SU-DHL-6 (cell line): ENCODE measurements at regions not wholly inside any gene's neighbourhood (a gene's known extent, or its start where the extent isn't known, plus 50 kb on each side); places are given as distances from the start of the nearest gene placed in this dataset.

Source experiments
- H2AFZ ChIP-seq: fragments of 200-600 bp; sonication (generic); 2 replicates; pipeline ENCODE4 v1.6.1; 2014; ENCODE audit warnings: low read depth, mild to moderate bottlenecking, moderate library complexity, mixed read lengths, antibody characterized with exemption, low read length; ENCODE audit not compliant: severe bottlenecking
- H3F3A ChIP-seq: fragments of 200-600 bp; shearing (Covaris generic); 2 replicates; pipeline ENCODE4 v1.6.0; 2016; ENCODE audit warnings: antibody characterized with exemption, mild to moderate bottlenecking; ENCODE audit not compliant: insufficient read depth
- H3K27ac ChIP-seq: fragments of 200-600 bp; sonication (generic); 2 replicates; pipeline ENCODE4 v1.5.1; 2016; ENCODE audit warnings: low read depth, mild to moderate bottlenecking, low read length, moderate library complexity, mixed read lengths
- H3K27me3 ChIP-seq: fragments of 200-600 bp; sonication (generic), shearing (Covaris generic); 2 replicates; pipeline ENCODE4 v1.6.0; 2014; ENCODE audit warnings: mild to moderate bottlenecking, low read length
- H3K36me3 ChIP-seq: fragments of 200-600 bp; sonication (generic); 2 replicates; pipeline ENCODE4 v1.6.1; 2014; ENCODE audit warnings: mild to moderate bottlenecking, low read length, mixed read lengths
- H3K4me2 ChIP-seq: fragments of 300-600, 200-600 bp; shearing (Covaris generic), sonication (generic); 2 replicates; pipeline ENCODE4 v1.6.0; 2014; ENCODE audit warnings: low read length, low read depth, mild to moderate bottlenecking; ENCODE audit not compliant: poor library complexity, severe bottlenecking
- H3K4me3 ChIP-seq: fragments of 200-600 bp; sonication (generic); 2 replicates; pipeline ENCODE4 v1.5.1; 2014; ENCODE audit warnings: antibody characterized with exemption, low read length, mild to moderate bottlenecking, mixed read lengths; ENCODE audit not compliant: insufficient read depth, poor library complexity, severe bottlenecking
- H3K79me2 ChIP-seq: fragments of 200-600 bp; sonication (generic); 2 replicates; pipeline ENCODE4 v1.6.1; 2014; ENCODE audit warnings: mild to moderate bottlenecking, low read length, moderate library complexity; ENCODE audit not compliant: insufficient read depth
- H3K9ac ChIP-seq: fragments of 200-600 bp; sonication (generic); 2 replicates; pipeline ENCODE4 v1.7.0; 2014; ENCODE audit warnings: mild to moderate bottlenecking, low read length
- H3K9me2 ChIP-seq: fragments of 200-600 bp; sonication (generic); replicated peaks from 2 replicates; pipeline ENCODE4 v1.6.1; 2014; ENCODE audit warnings: low read length; ENCODE audit not compliant: insufficient read depth
- H3K9me3 ChIP-seq: fragments of 200-600 bp; sonication (generic); 2 replicates; pipeline ENCODE4 v1.6.1; 2014; ENCODE audit warnings: low read length, mixed read lengths; ENCODE audit not compliant: insufficient read depth
- H4K20me1 ChIP-seq: fragments of 200-600 bp; sonication (generic); 2 replicates; pipeline ENCODE4 v1.6.1; 2014; ENCODE audit warnings: low read depth, mild to moderate bottlenecking, antibody characterized with exemption, low read length, moderate library complexity, mixed read lengths
- CTCF ChIP-seq: fragments of 200-600 bp; sonication (generic); IDR thresholded peaks from one replicate; pipeline ENCODE4 v1.5.1; 2017; ENCODE audit warnings: antibody characterized with exemption, mild to moderate bottlenecking, low read length, moderate library complexity; ENCODE audit not compliant: insufficient read depth, poor library complexity, severe bottlenecking
- EZH2phosphoT487 ChIP-seq: fragments of 200-600 bp; sonication (generic), shearing (Covaris generic); conservative IDR thresholded peaks from 2 replicates; pipeline ENCODE4 v1.6.1; 2018; ENCODE audit warnings: mild to moderate bottlenecking, antibody characterized with exemption, low read length, moderate library complexity, mixed read lengths

GRCh38 chr11:42195289-42196013 is 736.0 kb upstream of the LRRC4C start:
- H3K4me2 ChIP-seq: no peak overlapping the region
- no peak overlapping the region for H3K27ac ChIP-seq
- no peaks in the 10 kb centered on the region for H3K9me2 ChIP-seq
- TF ChIP-seq EZH2phosphoT487 (no peak), CTCF (no peak)
- no peak overlapping the region for H2AFZ ChIP-seq
- H3K79me2 ChIP-seq: no peaks in the 10 kb centered on the region
- H3K9me3 ChIP-seq: no peaks in the 10 kb centered on the region
- H3K4me3 ChIP-seq: no peak overlapping the region
- no peaks in the 10 kb centered on the region for H4K20me1 ChIP-seq
- H3K27me3 ChIP-seq: no peaks in the 10 kb centered on the region
- no peaks in the 10 kb centered on the region for H3F3A ChIP-seq
- H3K9ac ChIP-seq: no peak overlapping the region
- no peaks in the 10 kb centered on the region for H3K36me3 ChIP-seq

- Histone ChIP-seq H3K4me3 (no peak overlapping the region), H3K9me3 (no peaks in the 10 kb centered on the region), H3K9ac (no peak overlapping the region), H3K36me3 (no peaks in the 10 kb centered on the region), H4K20me1 (no peaks in the 10 kb centered on the region), H3K4me2 (no peak overlapping the region), H3K27ac (no peak overlapping the region), H2AFZ (no peak overlapping the region), H3K9me2 (no peaks in the 10 kb centered on the region), H3K27me3 (no peaks in the 10 kb centered on the region), H3K79me2 (no peaks in the 10 kb centered on the region), H3F3A (no peaks in the 10 kb centered on the region)
- TF ChIP-seq CTCF (no peak), EZH2phosphoT487 (no peak)
Measured at GRCh38 chr11:42200311-42200710, 740.9 kb upstream of the LRRC4C start.

- Histone ChIP-seq H4K20me1 (no peaks in the 10 kb centered on the region), H2AFZ (no peak overlapping the region), H3K9me3 (no peaks in the 10 kb centered on the region), H3K79me2 (no peaks in the 10 kb centered on the region), H3K27me3 (no peaks in the 10 kb centered on the region), H3K27ac (no peak overlapping the region), H3K4me3 (no peak overlapping the region), H3K4me2 (no peak overlapping the region), H3K9me2 (no peaks in the 10 kb centered on the region), H3F3A (no peaks in the 10 kb centered on the region), H3K36me3 (no peaks in the 10 kb centered on the region), H3K9ac (no peak overlapping the region)
- no peak for TF ChIP-seq EZH2phosphoT487
- TF ChIP-seq CTCF: no peak
Measured at GRCh38 chr11:42201603-42202148, 742.2 kb upstream of the LRRC4C start.
